ENCODE measurements at regions not wholly inside any gene's neighbourhood (a gene's known extent, or its start where the extent isn't known, plus 50 kb on each side); places are given as distances from the start of the nearest gene placed in this dataset.

- TF ChIP-seq CTCF (IDR thresholded peaks at IDR 0.05), result no peak
- TF ChIP-seq POLR2A (IDR thresholded peaks at IDR 0.05), result no peak
Observed at GRCh38 chr6:95293257-95293656, 284.1 kb upstream of the MANEA start.

All from lower leg skin (tissue), 3 donors.